Transverse colon (tissue), 4 donors: ENCODE measurements at regions not wholly inside any gene's neighbourhood (a gene's known extent, or its start where the extent isn't known, plus 50 kb on each side); places are given as distances from the start of the nearest gene placed in this dataset.

Experiments used
- CTCF ChIP-seq, 5 experiments: fragments of 200-600 bp in 3 of 5; fragments of 450-650 bp in 2 of 5; sonication (generic) in 3 of 5; IDR thresholded peaks; 1 replicate in 2 of 5; 2 replicates in 3 of 5; pipeline ENCODE4 v1.5.1; 2016 to 2017; ENCODE audit warnings: antibody characterized with exemption in 5 of 5, inconsistent platforms in 3 of 5, mild to moderate bottlenecking in 2 of 5, moderate library complexity in 1 of 5
- POLR2A ChIP-seq: fragments of 450-650 bp; IDR thresholded peaks from one replicate; pipeline ENCODE4 v1.6.1; 2016; ENCODE audit warnings: antibody characterized with exemption, mild to moderate bottlenecking, moderate library complexity
- POLR2AphosphoS5 ChIP-seq, 3 donors: sonication (generic); formaldehyde crosslinking; IDR thresholded peaks; one replicate each; pipeline ENCODE4 v1.6.1; 2016; ENCODE audit warnings: antibody characterized with exemption in 3 of 3

DNA sequence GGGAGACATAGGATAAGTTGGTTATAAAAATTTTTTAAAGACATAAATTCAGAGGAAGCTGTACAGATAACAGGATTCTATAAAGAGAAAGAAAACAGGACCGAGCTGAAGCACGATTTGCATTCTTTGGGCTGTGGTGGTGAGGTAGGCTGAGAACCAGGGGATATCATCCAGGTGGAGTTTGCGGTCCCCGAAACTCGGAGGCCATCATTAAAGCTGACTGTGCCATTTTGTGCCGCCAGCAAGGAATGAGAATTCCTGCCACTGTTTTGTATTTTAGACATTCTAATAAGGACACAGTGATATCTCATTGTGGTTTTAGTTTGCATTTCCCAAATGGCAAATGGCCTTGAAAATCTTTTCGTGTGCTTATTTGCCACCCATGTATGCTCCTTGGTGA is 197.9 kb downstream of the IRF8 start:
- no peak for TF ChIP-seq POLR2AphosphoS5 (IDR thresholded peaks at IDR 0.05)
- no peak for TF ChIP-seq POLR2A
- TF ChIP-seq CTCF (IDR thresholded peaks at IDR 0.05), result no peak
